HG03139 (cell line): ENCODE measurements at regions not wholly inside any gene's neighbourhood (a gene's known extent, or its start where the extent isn't known, plus 50 kb on each side); places are given as distances from the start of the nearest gene placed in this dataset.
"Not testable (repeated sequence)": the region's sequence is repeated elsewhere in the genome, so short reads cannot be mapped to it uniquely, and the experiment has no call there.

ENCODE experiments used
- ATAC-seq: cut with Tn5 transposase; IDR thresholded peaks from one replicate; pipeline ENCODE4 v1.9.1; 2021; ENCODE audit not compliant: unreplicated experiment

GRCh38 chr6:148602136-148602535, 144.7 kb upstream of the UST start:
- ATAC-seq: no peak

- no peak for ATAC-seq
Observed at GRCh38 chr6:148608199-148608951, 138.5 kb upstream of the UST start.

DNA sequence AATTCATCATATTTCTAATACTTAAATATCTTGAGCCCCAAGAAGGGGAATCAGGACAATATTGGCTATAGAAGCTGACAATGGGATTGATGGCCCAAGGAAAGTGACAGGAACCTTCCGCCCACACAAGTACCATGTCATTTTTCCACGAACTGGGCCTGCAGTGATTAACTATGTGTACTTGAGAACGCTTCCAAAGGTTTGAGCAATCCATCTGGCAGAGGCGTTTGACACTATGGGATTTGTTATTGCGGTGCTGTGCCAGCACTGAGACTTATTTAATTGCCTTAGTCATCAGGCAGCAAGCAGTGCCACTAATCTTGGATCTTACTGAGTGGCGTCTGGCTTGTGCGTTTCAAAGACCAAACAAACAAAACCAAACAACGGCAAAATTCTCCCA, 135.6 kb upstream of the UST start:
- no peak for ATAC-seq

DNA sequence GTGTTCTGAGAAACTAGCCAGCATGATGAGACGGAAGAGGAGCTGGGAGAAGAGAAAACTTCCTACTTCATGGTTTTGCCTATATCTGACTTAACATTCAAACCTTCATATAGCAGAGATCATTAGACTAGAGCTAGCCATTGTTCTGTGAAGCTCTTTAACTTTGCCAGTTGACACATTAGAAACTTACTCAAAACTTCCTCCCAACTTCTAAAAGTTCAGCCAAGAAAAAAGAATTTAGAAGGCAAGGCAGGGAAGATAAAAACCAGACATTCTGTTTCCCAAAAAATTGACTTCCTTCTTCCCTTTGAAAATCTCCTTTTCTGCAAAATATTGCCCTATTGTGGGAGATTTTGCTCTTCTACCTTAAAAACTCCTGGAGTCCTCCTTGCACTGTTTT, 134.8 kb upstream of the UST start:
- ATAC-seq: no peak

GRCh38 chr6:148614602-148615001, 132.2 kb upstream of the UST start:
- no peak for ATAC-seq

DNA sequence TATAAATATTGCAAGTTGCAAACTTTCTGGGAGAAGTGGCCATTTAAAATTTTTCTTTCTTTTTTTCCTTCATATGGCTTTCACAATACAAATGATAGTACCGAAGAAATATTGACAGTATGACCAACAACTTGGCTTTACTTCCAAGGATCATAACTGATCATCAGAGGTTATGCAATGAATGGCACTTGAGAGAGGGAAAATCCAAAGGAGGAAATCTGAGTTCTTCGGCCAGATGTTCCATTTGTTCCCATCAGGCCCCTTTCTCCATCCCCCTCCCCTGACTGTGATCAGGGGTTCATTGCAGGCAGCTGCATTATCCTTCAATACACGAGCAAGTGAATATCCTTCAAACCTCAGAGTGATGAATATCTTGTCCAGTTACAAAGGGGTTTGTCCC, 130.0 kb upstream of the UST start:
- ATAC-seq: no peak

DNA sequence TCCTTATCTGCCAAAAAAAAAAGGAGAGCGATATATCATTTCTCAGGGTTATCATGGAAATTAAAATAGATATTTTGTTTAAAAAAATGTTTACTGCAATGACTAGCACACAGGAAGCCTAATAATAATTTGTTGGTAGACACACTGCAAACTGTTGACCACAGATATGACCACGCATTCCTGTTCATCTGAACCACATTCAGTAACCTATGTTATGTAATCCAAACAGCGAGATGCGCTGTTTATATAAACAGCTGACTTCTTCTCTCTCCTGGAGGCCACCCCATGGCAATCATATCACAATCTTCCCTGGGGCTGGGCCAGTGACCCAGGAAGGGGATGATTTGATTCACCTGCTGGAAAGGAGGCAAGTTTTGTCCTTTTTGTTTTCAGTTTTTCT, 129.3 kb upstream of the UST start:
- ATAC-seq: no peak

DNA sequence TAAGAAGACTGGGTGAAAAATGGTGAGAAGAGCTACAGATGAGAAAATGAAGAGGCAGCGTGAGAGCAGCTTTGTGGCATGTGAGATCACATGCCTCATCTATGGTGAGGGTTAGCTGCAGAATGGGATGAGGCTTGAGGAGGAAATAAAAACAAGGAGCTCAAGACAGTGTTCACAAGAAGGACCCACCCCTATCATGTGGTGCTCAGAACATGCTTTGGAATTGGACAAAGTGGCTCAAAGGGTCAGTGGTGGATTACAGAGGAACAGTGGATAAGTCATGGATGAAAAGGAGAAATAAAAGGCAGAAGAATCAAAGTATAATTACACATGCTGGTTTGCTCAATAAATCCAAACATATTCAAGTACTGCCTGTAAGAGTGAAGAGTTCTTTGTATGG, 126.9 kb upstream of the UST start:
- no peak for ATAC-seq

GRCh38 chr6:148620579-148621298, 126.1 kb upstream of the UST start:
- ATAC-seq: peak; percentile 56

- no peak for ATAC-seq
Observed at GRCh38 chr6:148625609-148626008, 121.2 kb upstream of the UST start.

DNA sequence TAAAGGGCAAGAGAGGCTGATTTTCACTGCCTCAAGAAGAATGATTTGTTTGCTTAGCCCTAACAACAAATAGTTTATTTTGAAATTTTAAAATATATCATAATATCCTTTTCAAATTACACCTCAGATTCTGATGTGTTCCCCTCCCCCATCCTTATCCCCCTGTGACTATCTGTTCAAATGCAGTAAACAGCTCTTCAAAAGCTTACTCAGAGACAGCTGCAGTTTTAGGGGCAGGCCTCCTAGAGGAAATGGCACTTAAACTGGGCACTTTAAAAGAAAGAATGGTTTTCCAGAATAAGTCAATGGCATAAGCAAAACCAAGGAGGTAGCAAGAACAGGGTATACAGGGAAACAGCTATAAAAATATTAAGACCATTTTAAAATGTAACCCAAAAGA, 118.6 kb upstream of the UST start:
- ATAC-seq: no peak

GRCh38 chr6:148629181-148629580, 117.6 kb upstream of the UST start:
- no peak for ATAC-seq

DNA sequence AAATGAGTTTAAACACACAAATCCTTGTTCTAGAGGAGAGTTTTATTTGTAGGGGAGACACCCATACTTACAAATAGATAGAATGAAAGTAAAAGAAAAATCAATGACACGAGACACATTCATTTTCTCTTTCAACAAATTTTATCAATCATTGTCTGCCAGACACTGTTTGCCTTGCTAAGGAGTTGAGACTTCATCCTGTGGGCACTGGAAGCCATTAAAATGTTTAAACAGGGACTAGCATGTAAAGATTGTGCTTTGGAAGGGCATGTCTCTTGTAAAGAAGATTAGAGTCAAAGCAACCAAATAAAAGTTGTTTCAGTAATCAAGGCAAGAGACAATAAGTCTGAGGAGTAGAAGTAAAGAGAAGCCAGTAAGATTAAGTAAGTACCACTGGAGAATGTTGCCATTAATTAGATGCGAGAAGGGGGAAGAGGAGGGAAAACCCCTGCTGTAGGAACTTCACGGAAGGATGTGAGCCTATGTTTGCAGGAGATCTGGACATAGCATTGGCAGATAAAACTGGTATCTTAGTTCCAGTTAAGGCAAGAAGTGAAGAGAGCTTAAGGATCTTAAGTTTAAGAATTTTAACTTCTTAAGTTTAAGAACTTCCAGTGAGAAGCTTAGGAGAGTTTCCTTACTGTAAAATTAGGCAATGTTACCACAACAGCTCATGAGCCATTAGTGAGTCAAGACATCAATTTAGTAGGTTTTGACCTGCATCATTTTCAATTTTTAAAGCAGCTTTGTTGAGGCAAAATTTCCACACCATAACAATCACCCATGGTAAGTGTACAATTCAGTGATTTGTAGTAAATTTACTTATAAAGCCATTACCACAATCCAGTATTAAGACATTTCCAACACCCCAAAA, 117.0 kb upstream of the UST start:
- no peak for ATAC-seq

DNA sequence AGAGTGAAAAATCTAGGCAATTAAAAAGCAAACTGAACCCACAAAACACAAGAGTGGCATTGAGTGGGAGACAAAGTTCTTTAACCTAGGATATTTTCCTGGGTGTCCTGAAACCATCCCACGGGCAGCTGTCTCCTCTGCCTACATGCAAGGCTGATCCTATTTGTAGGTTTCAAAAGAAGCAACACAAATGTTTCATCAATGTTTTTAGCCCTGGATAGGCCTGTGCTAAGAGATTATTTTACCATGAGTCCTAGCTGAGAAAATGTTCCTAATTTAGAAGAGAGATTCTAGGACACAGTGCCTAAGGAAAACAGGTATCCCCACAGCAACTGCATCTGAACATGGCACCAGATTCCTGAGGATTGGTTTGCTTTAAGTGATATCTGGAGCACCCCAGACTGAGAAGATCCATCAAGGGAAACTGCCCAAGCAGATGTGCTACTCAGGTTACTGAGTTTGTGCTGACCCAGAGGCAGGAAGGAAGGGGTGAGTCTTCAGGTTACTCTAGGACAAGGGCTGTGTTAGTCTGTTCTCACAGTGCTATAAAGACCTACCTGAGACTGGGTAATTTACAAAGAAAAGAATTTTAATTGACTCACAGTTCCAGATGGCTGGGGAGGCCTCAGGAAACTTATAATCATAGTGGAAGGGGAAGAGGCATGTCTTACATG, 111.6 kb upstream of the UST start:
- no peak for ATAC-seq

DNA sequence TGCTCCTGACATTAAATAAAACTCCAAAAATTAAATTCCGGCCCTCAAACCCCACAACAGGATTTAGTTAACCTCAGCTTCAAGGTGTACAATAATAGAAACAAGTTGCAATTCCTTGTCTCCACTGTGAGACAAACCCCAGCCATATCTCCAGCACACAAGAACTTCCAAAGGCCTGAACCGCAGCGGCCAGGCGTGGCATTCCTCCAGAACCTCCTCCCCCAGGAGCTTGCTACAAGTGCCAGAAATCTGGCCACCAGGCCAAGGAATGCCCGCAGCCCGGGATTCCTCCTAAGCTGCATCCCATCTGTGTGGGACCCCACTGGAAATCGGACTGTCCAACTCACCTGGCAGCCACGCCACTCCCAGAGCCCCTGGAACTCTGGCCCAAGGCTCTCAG, 105.0 kb upstream of the UST start:
- not testable (repeated sequence) for ATAC-seq

- not testable (repeated sequence) for ATAC-seq
Observed at GRCh38 chr6:148643208-148643607, 103.6 kb upstream of the UST start.

DNA sequence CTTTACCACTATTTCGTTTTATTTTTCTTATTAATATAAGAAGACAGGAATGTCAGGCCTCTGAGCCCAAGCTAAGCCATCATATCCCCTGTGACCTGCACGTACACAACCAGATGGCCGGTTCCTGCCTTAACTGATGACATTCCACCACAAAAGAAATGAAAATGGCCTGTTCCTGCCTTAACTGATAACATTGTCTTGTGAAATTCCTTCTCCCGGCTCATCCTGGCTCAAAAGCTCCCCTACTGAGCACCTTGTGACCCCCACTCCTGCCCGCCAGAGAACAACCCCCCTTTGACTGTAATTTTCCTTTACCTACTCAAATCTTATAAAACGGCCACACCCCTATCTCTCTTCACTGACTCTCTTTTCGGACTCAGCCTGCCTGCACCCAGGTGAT, 101.8 kb upstream of the UST start:
- not testable (repeated sequence) for ATAC-seq

GRCh38 chr6:148648754-148649453, 97.9 kb upstream of the UST start:
- no peak for ATAC-seq

DNA sequence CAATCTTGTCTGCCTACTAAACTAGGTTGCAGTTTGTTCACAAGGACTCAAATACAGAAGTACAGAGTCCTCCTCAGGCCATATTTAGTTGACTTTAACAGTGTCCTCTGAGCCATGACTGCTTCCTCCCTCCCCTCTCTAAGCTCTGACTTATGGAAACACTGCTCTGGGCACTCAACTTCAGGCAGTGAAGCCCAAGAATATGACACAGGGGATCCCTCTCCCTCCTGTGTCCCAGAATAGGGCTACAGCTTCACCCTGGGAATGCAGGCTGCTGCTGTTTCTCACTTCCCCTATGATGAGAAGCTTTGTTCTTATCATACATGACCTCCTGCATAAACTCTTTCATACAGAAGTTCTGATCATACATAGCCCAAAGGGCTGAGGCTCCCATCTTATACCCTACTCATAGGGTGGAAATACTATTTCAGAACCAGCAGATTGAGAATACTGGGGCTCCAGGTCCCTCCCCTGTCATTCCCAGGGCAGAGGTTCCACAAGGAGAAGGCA, 97.3 kb upstream of the UST start:
- ATAC-seq: no peak

GRCh38 chr6:148650941-148651505, 95.8 kb upstream of the UST start:
- ATAC-seq: no peak
